ENCODE measurements at regions not wholly inside any gene's neighbourhood (a gene's known extent, or its start where the extent isn't known, plus 50 kb on each side); places are given as distances from the start of the nearest gene placed in this dataset.
A peak's percentile ranks its signal among the peaks of the same experiment; 100 is the strongest.

DNA sequence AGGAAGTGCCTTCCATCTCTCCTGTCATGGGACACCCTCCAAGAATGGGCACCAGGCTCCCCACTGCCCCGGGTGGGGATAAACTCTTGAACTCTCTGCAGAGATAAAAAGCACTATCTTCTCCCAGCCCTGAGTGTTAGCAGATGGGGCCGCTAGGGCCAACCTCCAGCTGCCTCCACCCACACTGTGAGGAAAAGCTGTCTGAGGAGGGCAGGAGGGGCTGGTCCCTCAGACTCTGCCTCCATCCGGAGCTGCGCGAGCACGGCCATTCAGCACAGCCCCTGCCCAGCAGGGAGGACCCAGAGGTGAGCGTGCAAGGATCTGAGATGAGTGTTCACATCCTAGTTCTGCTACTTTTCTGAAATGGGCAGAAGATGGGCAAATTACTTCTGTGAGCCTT lies 51.8 kb upstream of the TRABD2B start:
- no peak overlapping the region for H3K4me3 ChIP-seq (replicated peaks; ENCODE audit: low read depth, low read length)
- TF ChIP-seq, protein P1, sequence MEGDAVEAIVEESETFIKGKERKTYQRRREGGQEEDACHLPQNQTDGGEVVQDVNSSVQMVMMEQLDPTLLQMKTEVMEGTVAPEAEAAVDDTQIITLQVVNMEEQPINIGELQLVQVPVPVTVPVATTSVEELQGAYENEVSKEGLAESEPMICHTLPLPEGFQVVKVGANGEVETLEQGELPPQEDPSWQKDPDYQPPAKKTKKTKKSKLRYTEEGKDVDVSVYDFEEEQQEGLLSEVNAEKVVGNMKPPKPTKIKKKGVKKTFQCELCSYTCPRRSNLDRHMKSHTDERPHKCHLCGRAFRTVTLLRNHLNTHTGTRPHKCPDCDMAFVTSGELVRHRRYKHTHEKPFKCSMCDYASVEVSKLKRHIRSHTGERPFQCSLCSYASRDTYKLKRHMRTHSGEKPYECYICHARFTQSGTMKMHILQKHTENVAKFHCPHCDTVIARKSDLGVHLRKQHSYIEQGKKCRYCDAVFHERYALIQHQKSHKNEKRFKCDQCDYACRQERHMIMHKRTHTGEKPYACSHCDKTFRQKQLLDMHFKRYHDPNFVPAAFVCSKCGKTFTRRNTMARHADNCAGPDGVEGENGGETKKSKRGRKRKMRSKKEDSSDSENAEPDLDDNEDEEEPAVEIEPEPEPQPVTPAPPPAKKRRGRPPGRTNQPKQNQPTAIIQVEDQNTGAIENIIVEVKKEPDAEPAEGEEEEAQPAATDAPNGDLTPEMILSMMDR (IDR thresholded peaks at IDR 0.05; ENCODE audit: low read length, missing control alignments), result no peak
- no peak for DNase-seq (ENCODE audit: low read depth)

DNA sequence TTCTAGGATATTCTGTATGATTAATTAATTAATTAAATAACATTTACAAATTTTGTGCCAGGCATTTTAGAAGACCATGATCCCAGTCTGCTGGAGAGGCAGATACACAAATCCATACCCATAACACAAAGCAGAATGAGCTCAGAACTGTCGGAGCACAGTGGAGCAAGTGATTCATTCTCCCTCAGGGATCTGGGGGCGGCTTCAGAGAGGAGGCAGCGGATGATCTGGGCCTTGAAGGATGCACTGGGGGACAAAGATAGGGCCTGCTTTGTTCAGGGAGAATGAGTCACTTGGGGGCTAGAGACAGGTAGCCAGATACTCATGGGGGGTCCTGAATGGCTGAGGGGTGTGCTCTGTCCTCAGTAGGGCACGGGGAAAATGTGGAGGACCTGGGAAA lies 50.9 kb upstream of the TRABD2B start:
- peak; percentile 49 for DNase-seq (ENCODE audit: low read depth)
- TF ChIP-seq, protein P1 (IDR thresholded peaks at IDR 0.05; ENCODE audit: low read length, missing control alignments), result no peak
- H3K4me3 ChIP-seq (replicated peaks; ENCODE audit: low read depth, low read length), result no peak overlapping the region

DNA sequence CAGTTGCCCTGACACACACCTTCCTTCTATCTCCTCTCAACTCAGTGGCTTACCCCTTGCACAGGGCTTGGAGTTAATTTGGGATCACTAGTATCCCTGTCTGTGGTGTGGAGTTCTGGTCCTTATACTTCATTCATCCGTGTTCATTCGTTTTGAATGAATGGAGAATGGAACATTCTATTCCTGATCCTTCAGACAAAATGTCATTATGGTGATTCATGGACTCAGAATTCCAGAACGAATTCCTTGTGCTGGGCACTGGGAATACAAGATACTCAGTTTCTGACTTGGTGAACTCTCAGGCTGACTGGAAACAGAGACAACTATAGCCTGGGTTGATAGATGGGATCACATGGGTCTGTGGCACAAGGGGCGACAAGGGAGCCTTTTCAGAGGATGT lies 49.9 kb upstream of the TRABD2B start:
- H3K4me3 ChIP-seq (replicated peaks; ENCODE audit: low read depth, low read length), result no peak overlapping the region
- TF ChIP-seq, protein P1 (IDR thresholded peaks at IDR 0.05; ENCODE audit: low read length, missing control alignments), result no peak
- no peak for DNase-seq (ENCODE audit: low read depth)

All from fibroblast of pulmonary artery (primary cell).